ENCODE measurements at regions not wholly inside any gene's neighbourhood (a gene's known extent, or its start where the extent isn't known, plus 50 kb on each side); places are given as distances from the start of the nearest gene placed in this dataset.

- no peak for TF ChIP-seq EZH2 (IDR thresholded peaks at IDR 0.05; ENCODE audit: borderline replicate concordance, low read length)
- TF ChIP-seq, protein P1, sequence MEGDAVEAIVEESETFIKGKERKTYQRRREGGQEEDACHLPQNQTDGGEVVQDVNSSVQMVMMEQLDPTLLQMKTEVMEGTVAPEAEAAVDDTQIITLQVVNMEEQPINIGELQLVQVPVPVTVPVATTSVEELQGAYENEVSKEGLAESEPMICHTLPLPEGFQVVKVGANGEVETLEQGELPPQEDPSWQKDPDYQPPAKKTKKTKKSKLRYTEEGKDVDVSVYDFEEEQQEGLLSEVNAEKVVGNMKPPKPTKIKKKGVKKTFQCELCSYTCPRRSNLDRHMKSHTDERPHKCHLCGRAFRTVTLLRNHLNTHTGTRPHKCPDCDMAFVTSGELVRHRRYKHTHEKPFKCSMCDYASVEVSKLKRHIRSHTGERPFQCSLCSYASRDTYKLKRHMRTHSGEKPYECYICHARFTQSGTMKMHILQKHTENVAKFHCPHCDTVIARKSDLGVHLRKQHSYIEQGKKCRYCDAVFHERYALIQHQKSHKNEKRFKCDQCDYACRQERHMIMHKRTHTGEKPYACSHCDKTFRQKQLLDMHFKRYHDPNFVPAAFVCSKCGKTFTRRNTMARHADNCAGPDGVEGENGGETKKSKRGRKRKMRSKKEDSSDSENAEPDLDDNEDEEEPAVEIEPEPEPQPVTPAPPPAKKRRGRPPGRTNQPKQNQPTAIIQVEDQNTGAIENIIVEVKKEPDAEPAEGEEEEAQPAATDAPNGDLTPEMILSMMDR (IDR thresholded peaks at IDR 0.05; ENCODE audit: low read length): no peak
Observed at GRCh38 chr1:195954848-195955247, 653.4 kb downstream of the KCNT2 start.
